SIG-M5 treated with dmso at 0.1 percent for 504 hours (cell line): ENCODE measurements at regions not wholly inside any gene's neighbourhood (a gene's known extent, or its start where the extent isn't known, plus 50 kb on each side); places are given as distances from the start of the nearest gene placed in this dataset.

ENCODE experiments used
- DNase-seq: peaks from one replicate; lab custom pipeline; 2025; ENCODE audit not compliant: unreplicated experiment; lab: John Stamatoyannopoulos, UW

GRCh38 chr13:40434516-40435397 is 231.7 kb downstream of the FOXO1 start:
- DNase-seq = no peak

GRCh38 chr13:40438022-40438680 is 228.3 kb downstream of the FOXO1 start:
- DNase-seq = no peak

GRCh38 chr13:40438999-40439797 is 227.2 kb downstream of the FOXO1 start:
- DNase-seq = no peak

GRCh38 chr13:40439928-40440327 is 226.5 kb downstream of the FOXO1 start:
- no peak for DNase-seq

- DNase-seq = no peak
Observed at GRCh38 chr13:40440990-40441820, 225.2 kb downstream of the FOXO1 start.

GRCh38 chr13:40442231-40442630 is 224.2 kb downstream of the FOXO1 start:
- DNase-seq = no peak

GRCh38 chr13:40442826-40443225 is 223.6 kb downstream of the FOXO1 start:
- DNase-seq = no peak

- no peak for DNase-seq
Observed at GRCh38 chr13:40444241-40444640, 222.2 kb downstream of the FOXO1 start.

GRCh38 chr13:40445557-40445990 is 220.9 kb downstream of the FOXO1 start:
- peak; percentile 69 for DNase-seq

- DNase-seq = no peak
Observed at GRCh38 chr13:40446365-40446764, 220.1 kb downstream of the FOXO1 start.

GRCh38 chr13:40447857-40448256 is 218.6 kb downstream of the FOXO1 start:
- no peak for DNase-seq

GRCh38 chr13:40452038-40452666 is 214.3 kb downstream of the FOXO1 start:
- DNase-seq = no peak

- no peak for DNase-seq
Observed at GRCh38 chr13:40452741-40453334, 213.6 kb downstream of the FOXO1 start.

- DNase-seq = no peak
Observed at GRCh38 chr13:40453351-40454021, 213.0 kb downstream of the FOXO1 start.

GRCh38 chr13:40456397-40456953 is 210.0 kb downstream of the FOXO1 start:
- DNase-seq = no peak

- no peak for DNase-seq
Observed at GRCh38 chr13:40456979-40457553, 209.4 kb downstream of the FOXO1 start.

- no peak for DNase-seq
Observed at GRCh38 chr13:40457929-40458719, 208.3 kb downstream of the FOXO1 start.

- no peak for DNase-seq
Observed at GRCh38 chr13:40458720-40458990, 207.8 kb downstream of the FOXO1 start.
